Esophagus muscularis mucosa (tissue), 3 donors: ENCODE measurements at regions not wholly inside any gene's neighbourhood (a gene's known extent, or its start where the extent isn't known, plus 50 kb on each side); places are given as distances from the start of the nearest gene placed in this dataset.

ENCODE experiments used
- POLR2A ChIP-seq: fragments of 450-650 bp; IDR thresholded peaks from one replicate; pipeline ENCODE4 v1.6.1; 2017; ENCODE audit warnings: antibody characterized with exemption, moderate library complexity, mild to moderate bottlenecking, low read depth
- POLR2AphosphoS5 ChIP-seq, 2 donors: sonication (generic); formaldehyde crosslinking; IDR thresholded peaks; one replicate each; pipeline ENCODE4 v1.6.1; 2017; ENCODE audit warnings: antibody characterized with exemption in 2 of 2
- TF ChIP-seq, protein P1 (sequence below), 3 experiments: fragments of 200-600 bp in 2 of 3; fragments of 450-650 bp in 1 of 3; sonication (generic) in 2 of 3; IDR thresholded peaks; one replicate each; pipeline ENCODE4 v1.5.1; 2017 to 2019; ENCODE audit warnings: antibody characterized with exemption in 3 of 3, mild to moderate bottlenecking in 2 of 3, moderate library complexity in 1 of 3

GRCh38 chr18:37637478-37637850, 71.9 kb upstream of the CELF4 start:
- TF ChIP-seq, protein P1, sequence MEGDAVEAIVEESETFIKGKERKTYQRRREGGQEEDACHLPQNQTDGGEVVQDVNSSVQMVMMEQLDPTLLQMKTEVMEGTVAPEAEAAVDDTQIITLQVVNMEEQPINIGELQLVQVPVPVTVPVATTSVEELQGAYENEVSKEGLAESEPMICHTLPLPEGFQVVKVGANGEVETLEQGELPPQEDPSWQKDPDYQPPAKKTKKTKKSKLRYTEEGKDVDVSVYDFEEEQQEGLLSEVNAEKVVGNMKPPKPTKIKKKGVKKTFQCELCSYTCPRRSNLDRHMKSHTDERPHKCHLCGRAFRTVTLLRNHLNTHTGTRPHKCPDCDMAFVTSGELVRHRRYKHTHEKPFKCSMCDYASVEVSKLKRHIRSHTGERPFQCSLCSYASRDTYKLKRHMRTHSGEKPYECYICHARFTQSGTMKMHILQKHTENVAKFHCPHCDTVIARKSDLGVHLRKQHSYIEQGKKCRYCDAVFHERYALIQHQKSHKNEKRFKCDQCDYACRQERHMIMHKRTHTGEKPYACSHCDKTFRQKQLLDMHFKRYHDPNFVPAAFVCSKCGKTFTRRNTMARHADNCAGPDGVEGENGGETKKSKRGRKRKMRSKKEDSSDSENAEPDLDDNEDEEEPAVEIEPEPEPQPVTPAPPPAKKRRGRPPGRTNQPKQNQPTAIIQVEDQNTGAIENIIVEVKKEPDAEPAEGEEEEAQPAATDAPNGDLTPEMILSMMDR (IDR thresholded peaks at IDR 0.05), result no peak
- no peak for TF ChIP-seq POLR2A
- TF ChIP-seq POLR2AphosphoS5 (IDR thresholded peaks at IDR 0.05), result no peak
